ENCODE measurements at regions not wholly inside any gene's neighbourhood (a gene's known extent, or its start where the extent isn't known, plus 50 kb on each side); places are given as distances from the start of the nearest gene placed in this dataset.

GRCh38 chr5:175219366-175219765 is 224.6 kb downstream of the DRD1 start:
- H3K27ac ChIP-seq: no peak overlapping the region
- H3K36me3 ChIP-seq: no peaks in the 10 kb centered on the region
- TF ChIP-seq, protein P1, sequence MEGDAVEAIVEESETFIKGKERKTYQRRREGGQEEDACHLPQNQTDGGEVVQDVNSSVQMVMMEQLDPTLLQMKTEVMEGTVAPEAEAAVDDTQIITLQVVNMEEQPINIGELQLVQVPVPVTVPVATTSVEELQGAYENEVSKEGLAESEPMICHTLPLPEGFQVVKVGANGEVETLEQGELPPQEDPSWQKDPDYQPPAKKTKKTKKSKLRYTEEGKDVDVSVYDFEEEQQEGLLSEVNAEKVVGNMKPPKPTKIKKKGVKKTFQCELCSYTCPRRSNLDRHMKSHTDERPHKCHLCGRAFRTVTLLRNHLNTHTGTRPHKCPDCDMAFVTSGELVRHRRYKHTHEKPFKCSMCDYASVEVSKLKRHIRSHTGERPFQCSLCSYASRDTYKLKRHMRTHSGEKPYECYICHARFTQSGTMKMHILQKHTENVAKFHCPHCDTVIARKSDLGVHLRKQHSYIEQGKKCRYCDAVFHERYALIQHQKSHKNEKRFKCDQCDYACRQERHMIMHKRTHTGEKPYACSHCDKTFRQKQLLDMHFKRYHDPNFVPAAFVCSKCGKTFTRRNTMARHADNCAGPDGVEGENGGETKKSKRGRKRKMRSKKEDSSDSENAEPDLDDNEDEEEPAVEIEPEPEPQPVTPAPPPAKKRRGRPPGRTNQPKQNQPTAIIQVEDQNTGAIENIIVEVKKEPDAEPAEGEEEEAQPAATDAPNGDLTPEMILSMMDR (IDR thresholded peaks at IDR 0.05): no peak
- no peak for TF ChIP-seq POLR2A (IDR thresholded peaks at IDR 0.05)
- no peak for TF ChIP-seq EP300 (IDR thresholded peaks at IDR 0.05)
- TF ChIP-seq POLR2AphosphoS5 (IDR thresholded peaks at IDR 0.05): no peak
- 26 to 42% methylated on average over 2 of the region's 2 CpGs for WGBS, 2 donors
- no peak for DNase-seq
- peaks cover 0 to 3% (median 0%) of the 10 kb centered on the region in 3 donors for H3K27me3 ChIP-seq
- intact Hi-C loops (cut with DNase I): no loop called here
- no peaks in the 10 kb centered on the region for H3K9me3 ChIP-seq
- no peak overlapping the region for H3K4me3 ChIP-seq
- H3K4me1 ChIP-seq: peaks cover 0 to 8% (median 0%) of the 10 kb centered on the region in 4 donors

DNA sequence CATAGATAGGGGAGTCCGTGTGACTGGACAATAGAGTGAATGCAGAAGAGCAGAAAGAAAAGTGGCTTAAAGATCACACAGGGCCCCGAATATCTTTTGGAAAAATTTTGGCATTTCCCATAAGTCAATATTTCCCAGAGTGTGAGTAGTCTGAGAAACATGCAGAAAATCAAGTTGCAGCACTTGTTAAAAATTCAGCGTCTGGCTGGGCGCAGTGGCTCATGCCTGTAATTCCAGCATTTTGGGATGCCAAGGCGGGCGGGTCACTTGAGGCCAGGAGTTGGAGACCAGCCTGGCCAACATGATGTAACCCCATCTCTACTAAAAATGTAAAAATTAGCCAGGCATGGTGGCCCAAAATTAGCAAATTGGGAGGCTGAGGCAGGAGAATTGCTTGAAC is 227.0 kb downstream of the DRD1 start:
- intact Hi-C loops (cut with DNase I): no loop called here
- 86 to 90% methylated on average over 6 of the region's 6 CpGs for WGBS, 2 donors
- peaks cover 0 to 3% (median 0%) of the 10 kb centered on the region in 3 donors for H3K27me3 ChIP-seq
- no peaks in the 10 kb centered on the region for H3K9me3 ChIP-seq
- H3K4me1 ChIP-seq: peaks cover 0 to 8% (median 0%) of the 10 kb centered on the region in 4 donors
- no peak overlapping the region for H3K4me3 ChIP-seq
- H3K27ac ChIP-seq: no peak overlapping the region
- DNase-seq: no peak
- TF ChIP-seq, protein P1 (IDR thresholded peaks at IDR 0.05): no peak
- TF ChIP-seq EP300 (IDR thresholded peaks at IDR 0.05): no peak
- no peak for TF ChIP-seq POLR2A (IDR thresholded peaks at IDR 0.05)
- TF ChIP-seq POLR2AphosphoS5 (IDR thresholded peaks at IDR 0.05): no peak
- no peaks in the 10 kb centered on the region for H3K36me3 ChIP-seq

- TF ChIP-seq POLR2AphosphoS5 (IDR thresholded peaks at IDR 0.05) (no peak), POLR2A (IDR thresholded peaks at IDR 0.05) (no peak), EP300 (IDR thresholded peaks at IDR 0.05) (no peak)
- TF ChIP-seq, protein P1 (IDR thresholded peaks at IDR 0.05): no peak
- no peak overlapping the region for H3K27ac ChIP-seq
- H3K4me3 ChIP-seq: no peak overlapping the region
- no peaks in the 10 kb centered on the region for H3K36me3 ChIP-seq
- peaks cover 0 to 8% (median 0%) of the 10 kb centered on the region in 4 donors for H3K4me1 ChIP-seq
- peaks cover 0 to 3% (median 0%) of the 10 kb centered on the region in 3 donors for H3K27me3 ChIP-seq
- 63 to 68% methylated on average over 11 of the region's 11 CpGs for WGBS, 2 donors
- H3K9me3 ChIP-seq: no peaks in the 10 kb centered on the region
- intact Hi-C loops (cut with DNase I): no loop called here
- DNase-seq: no peak
These were observed 228.1 kb downstream of the DRD1 start for GRCh38 chr5:175215906-175216305.

GRCh38 chr5:175214152-175214551 is 229.8 kb downstream of the DRD1 start:
- 54 to 56% methylated on average over 2 of the region's 2 CpGs for WGBS, 2 donors
- H3K27ac ChIP-seq: no peak overlapping the region
- no peak for TF ChIP-seq EP300 (IDR thresholded peaks at IDR 0.05)
- TF ChIP-seq POLR2AphosphoS5 (IDR thresholded peaks at IDR 0.05): no peak
- TF ChIP-seq POLR2A (IDR thresholded peaks at IDR 0.05): no peak
- TF ChIP-seq, protein P1 (IDR thresholded peaks at IDR 0.05): no peak

More at GRCh38 chr5:175214152-175214551, 229.8 kb downstream of the DRD1 start:
- intact Hi-C loops (cut with DNase I): no loop called here
- H3K4me3 ChIP-seq: no peak overlapping the region
- H3K36me3 ChIP-seq: no peaks in the 10 kb centered on the region
- H3K9me3 ChIP-seq: no peaks in the 10 kb centered on the region
- H3K4me1 ChIP-seq: no peaks in the 10 kb centered on the region
- H3K27me3 ChIP-seq: peaks cover 0 to 3% (median 0%) of the 10 kb centered on the region in 3 donors
- DNase-seq: no peak

Data from sigmoid colon (tissue), 6 donors.